ENCODE measurements at regions not wholly inside any gene's neighbourhood (a gene's known extent, or its start where the extent isn't known, plus 50 kb on each side); places are given as distances from the start of the nearest gene placed in this dataset.

GRCh38 chr11:129251067-129251466, 58.9 kb upstream of the ARHGAP32 start:
- no peak overlapping the region for H2BK20ac ChIP-seq (ENCODE audit: low read depth, low read length, poor library complexity, severe bottlenecking)
- no peak overlapping the region for H3K18ac ChIP-seq (ENCODE audit: insufficient read length, low read depth, low read length)
- H3K9me3 Mint-ChIP-seq: no peaks in the 10 kb centered on the region
- no CpG with 5 or more reads among the region's 3 CpGs for WGBS (ENCODE audit: extremely low coverage, insufficient read length, low lambda C conversion rate)
- no peak overlapping the region for H4K91ac ChIP-seq (ENCODE audit: insufficient read length, low read depth, low read length)
- peaks cover 63 to 78% of the 10 kb centered on the region in 2 experiments for H3K4me1 Mint-ChIP-seq
- no peaks in the 10 kb centered on the region for H3K9me3 ChIP-seq (ENCODE audit: control insufficient read depth, low read depth, low read length)
- H2BK15ac ChIP-seq (ENCODE audit: low read depth, low read length): no peak overlapping the region
- no peak overlapping the region for H3K56ac ChIP-seq (ENCODE audit: insufficient read length, low read depth, low read length)
- no peak overlapping the region for H2BK5ac ChIP-seq (ENCODE audit: insufficient read length, low read length)
- DNase-seq: no peak
- no peaks in the 10 kb centered on the region for H3K27me3 Mint-ChIP-seq (ENCODE audit: low read depth)
- no peak for TF ChIP-seq CTCF (conservative IDR thresholded peaks at IDR 0.05)
- H3K4ac ChIP-seq (ENCODE audit: low read depth, low read length): no peak overlapping the region
- H3K79me1 ChIP-seq (ENCODE audit: insufficient read depth, low read depth, low read length, poor library complexity, severe bottlenecking): no peaks in the 10 kb centered on the region
- H3K4me1 ChIP-seq (ENCODE audit: insufficient read depth, low read length): no peaks in the 10 kb centered on the region; the same call in 1 of the 2 replicates
- no peak overlapping the region for H3K4me2 ChIP-seq (ENCODE audit: insufficient read depth, insufficient read length, low read length)
- H2AFZ ChIP-seq (ENCODE audit: low read length): no peak overlapping the region
- H3K79me2 ChIP-seq (ENCODE audit: insufficient read depth, low read length): peaks cover 12% of the 10 kb centered on the region; the same call in 1 of the 2 replicates
- H3T11ph ChIP-seq (ENCODE audit: low read length): no peak overlapping the region
- no peak overlapping the region for H3K27ac ChIP-seq (ENCODE audit: insufficient read length, low read depth, low read length)
- H4K5ac ChIP-seq (ENCODE audit: insufficient read length, low read depth, low read length): no peak overlapping the region
- no peaks in the 10 kb centered on the region for H4K20me1 ChIP-seq (ENCODE audit: control insufficient read depth, insufficient read depth, insufficient read length)
- H4K8ac ChIP-seq (replicated peaks; ENCODE audit: insufficient read length, low read depth, low read length): no peak overlapping the region
- no peaks in the 10 kb centered on the region for H3K23me2 ChIP-seq (ENCODE audit: insufficient read length, low read depth, low read length, poor library complexity, severe bottlenecking)
- peaks cover 0 to 6% (median 0%) of the 10 kb centered on the region in 3 experiments; a peak in 3 of 7 replicates for H3K36me3 Mint-ChIP-seq (ENCODE audit: insufficient read depth in 1 of 3, low read depth in 3 of 3)
- no peak overlapping the region for H3K14ac ChIP-seq (ENCODE audit: insufficient read depth, low read length)
- H2BK120ac ChIP-seq (ENCODE audit: low read depth, low read length, poor library complexity, severe bottlenecking): no peak overlapping the region
- no peak overlapping the region for H3K27ac Mint-ChIP-seq
- H3K27me3 ChIP-seq (ENCODE audit: insufficient read depth, low read length): no peaks in the 10 kb centered on the region
- H2BK12ac ChIP-seq (ENCODE audit: insufficient read length, low read depth, low read length): no peak overlapping the region
- no peak overlapping the region for H3K4me3 Mint-ChIP-seq
- no peak overlapping the region for H3K23ac ChIP-seq (ENCODE audit: insufficient read length, low read depth, low read length)
- H3K9ac ChIP-seq (ENCODE audit: extremely low read depth, insufficient read length, low read length): no peak overlapping the region
- H2AK5ac ChIP-seq (ENCODE audit: insufficient read length, low read length): no peak overlapping the region

All from H9 (cell line).